IMR-90 (cell line): ENCODE measurements at regions not wholly inside any gene's neighbourhood (a gene's known extent, or its start where the extent isn't known, plus 50 kb on each side); places are given as distances from the start of the nearest gene placed in this dataset.

ENCODE experiments used
- ATAC-seq: fragments of 200-7000 bp; cut with Tn5 transposase; 2 replicates; pipeline ENCODE4 v1.9.1; 2020; ENCODE audit warnings: low read depth, mild to moderate bottlenecking, moderate library complexity
- BruUV-seq: library from RNA; stranded (reverse); fragments of 400-500 nt; replicated peaks from 2 replicates; lab custom pipeline; 2021; lab: Mats Ljungman, UMichigan
- CTCF ChIA-PET: fragments of 300-600 bp; formaldehyde crosslinking; extraction: SDS; loops from one replicate; lab custom pipeline; 2021; ENCODE audit warnings: antibody characterized with exemption; lab: Yijun Ruan, JAX
- POLR2A ChIA-PET: fragments of 300-600 bp; sonication (Branson Sonifier 250); formaldehyde crosslinking; loops from one replicate; lab custom pipeline; 2022; ENCODE audit warnings: antibody characterized with exemption; ENCODE audit not compliant: unreplicated experiment; lab: Charles Lee
- DNase-seq: peaks from one replicate; pipeline ENCODE4 v3.0.0; 2013
- H2AFZ ChIP-seq: replicated peaks from 2 replicates; pipeline ENCODE3; 2013; ENCODE audit warnings: low read length, mild to moderate bottlenecking; ENCODE audit not compliant: poor library complexity
- H2AK5ac ChIP-seq: 2 replicates; pipeline ENCODE4 v1.6.1; 2013; ENCODE audit warnings: low read depth, low read length, inconsistent platforms
- H2AK9ac ChIP-seq: replicated peaks from 2 replicates; pipeline ENCODE3; 2013; ENCODE audit warnings: mild to moderate bottlenecking, low read depth, low read length, moderate library complexity; ENCODE audit not compliant: poor library complexity
- H2BK120ac ChIP-seq: 2 replicates; pipeline ENCODE4 v1.6.1; 2013; ENCODE audit warnings: low read depth, low read length, inconsistent platforms
- H2BK15ac ChIP-seq: 3 replicates; pipeline ENCODE4 v1.6.1; 2013; ENCODE audit warnings: low read depth, low read length, inconsistent platforms
- H2BK20ac ChIP-seq: 2 replicates; pipeline ENCODE4 v1.6.1; 2013; ENCODE audit warnings: low read depth, mild to moderate bottlenecking, inconsistent platforms, low read length, moderate library complexity
- H2BK5ac ChIP-seq: 2 replicates; pipeline ENCODE4 v1.6.1; 2013; ENCODE audit warnings: mild to moderate bottlenecking, low read depth, low read length, inconsistent platforms; ENCODE audit not compliant: poor library complexity, severe bottlenecking
- H3K14ac ChIP-seq: replicated peaks from 2 replicates; pipeline ENCODE4 v1.6.1; 2013; ENCODE audit warnings: low read depth, low read length, inconsistent platforms
- H3K18ac ChIP-seq: 2 replicates; pipeline ENCODE4 v1.6.1; 2013; ENCODE audit warnings: low read depth, low read length, control low read depth
- H3K23ac ChIP-seq: 2 replicates; pipeline ENCODE4 v1.6.1; 2013; ENCODE audit warnings: low read depth, low read length, inconsistent platforms
- H3K27ac ChIP-seq: 2 replicates; pipeline ENCODE4 v1.5.1; 2013; ENCODE audit warnings: mild to moderate bottlenecking, control low read depth, low read length; ENCODE audit not compliant: insufficient read depth
- H3K27me3 ChIP-seq: 2 replicates; pipeline ENCODE4 v1.6.1; 2013; ENCODE audit warnings: low read length; ENCODE audit not compliant: control insufficient read depth, insufficient read depth
- H3K36me3 ChIP-seq: 2 replicates; pipeline ENCODE4 v1.6.1; 2013; ENCODE audit warnings: low read length, mixed read lengths; ENCODE audit not compliant: control insufficient read depth, insufficient read depth
- H3K4ac ChIP-seq: 2 replicates; pipeline ENCODE4 v1.6.1; 2013; ENCODE audit warnings: low read depth, low read length, inconsistent platforms
- H3K4me1 ChIP-seq: 2 replicates; pipeline ENCODE4 v1.6.1; 2013; ENCODE audit warnings: low read length, mixed read lengths; ENCODE audit not compliant: control insufficient read depth, insufficient read depth
- H3K4me2 ChIP-seq: 2 replicates; pipeline ENCODE4 v1.6.1; 2013; ENCODE audit warnings: low read depth, mild to moderate bottlenecking, control low read depth, low read length, moderate library complexity
- H3K4me3 ChIP-seq: 2 replicates; pipeline ENCODE4 v1.5.1; 2013; ENCODE audit warnings: low read depth, mild to moderate bottlenecking, control low read depth, low read length, moderate library complexity; ENCODE audit not compliant: insufficient read depth
- H3K56ac ChIP-seq: 2 replicates; pipeline ENCODE4 v1.6.1; 2013; ENCODE audit warnings: low read length, inconsistent platforms; ENCODE audit not compliant: insufficient read depth; ENCODE audit errors: extremely low read depth
- H3K79me1 ChIP-seq, 2 experiments: 2 replicates each; pipeline ENCODE4 v1.6.1; 2013; ENCODE audit warnings: low read length in 2 of 2, inconsistent platforms in 1 of 2, low read depth in 1 of 2
- H3K9ac ChIP-seq: 2 replicates; pipeline ENCODE4 v1.6.1; 2013; ENCODE audit warnings: low read depth, low read length, control low read depth
- H3K9me1 ChIP-seq: 2 replicates; pipeline ENCODE4 v1.6.1; 2013; ENCODE audit warnings: low read length, inconsistent platforms; ENCODE audit not compliant: insufficient read depth
- H3K9me3 ChIP-seq: 2 replicates; pipeline ENCODE4 v1.6.1; 2013; ENCODE audit warnings: low read length; ENCODE audit not compliant: control insufficient read depth, insufficient read depth
- H4K20me1 ChIP-seq: 2 replicates; pipeline ENCODE4 v1.6.1; 2013; ENCODE audit warnings: low read length, inconsistent platforms; ENCODE audit not compliant: insufficient read depth
- H4K5ac ChIP-seq: 2 replicates; pipeline ENCODE4 v1.6.1; 2013; ENCODE audit warnings: mild to moderate bottlenecking, low read depth, low read length, control low read depth
- H4K8ac ChIP-seq, 2 experiments: 2 replicates each; pipeline ENCODE4 v1.6.1; 2013; ENCODE audit warnings: low read depth in 2 of 2, low read length in 2 of 2, control low read depth in 1 of 2, inconsistent platforms in 1 of 2
- H4K91ac ChIP-seq: 2 replicates; pipeline ENCODE4 v1.6.1; 2013; ENCODE audit warnings: low read depth, low read length, inconsistent platforms; ENCODE audit not compliant: insufficient read depth
- CTCF ChIP-seq: conservative IDR thresholded peaks from 2 replicates; pipeline ENCODE4 v1.5.1; 2012; ENCODE audit warnings: mild to moderate bottlenecking, low read depth, low read length, improper control_type of control experiment
- MAZ ChIP-seq: IDR thresholded peaks from 2 replicates; pipeline ENCODE4 v1.6.1; 2012; ENCODE audit warnings: low read depth, mild to moderate bottlenecking, low read length, improper control_type of control experiment, moderate library complexity, borderline replicate concordance
- NFE2L2 ChIP-seq: fragments of 150-350 bp; IDR thresholded peaks from 2 replicates; pipeline ENCODE4 v1.6.1; 2016; ENCODE audit warnings: low read depth, mild to moderate bottlenecking, low read length
- POLR2A ChIP-seq: IDR thresholded peaks from 2 replicates; pipeline ENCODE4 v1.6.1; 2012; ENCODE audit warnings: mild to moderate bottlenecking, low read depth, low read length
- WGBS, 2 experiments: methylation state at CpG; one replicate each; pipeline versions ENCODE4 v1.1.5 to v1.1.7; 2013; ENCODE audit warnings: missing lambda C conversion rate in 2 of 2; ENCODE audit not compliant: insufficient read length in 1 of 2; ENCODE audit errors: extremely low coverage in 2 of 2; 5-methylcytosine and 5-hydroxymethylcytosine counted together
- dilution Hi-C: fragments of 300-500 bp; cut with HindIII; formaldehyde crosslinking; loops from one replicate; pipeline ENCODE4 v1.14.3; 2018; ENCODE audit warnings: low sequenced_read_pairs; ENCODE audit not compliant: unreplicated experiment
- in situ Hi-C: fragments of 300-500 bp; cut with MboI; formaldehyde crosslinking; loops from 3 replicates; pipeline ENCODE4 v1.14.3; 2019; ENCODE audit warnings: low sequenced_read_pairs, inconsistent platforms, mixed read lengths
- intact Hi-C: fragments of 100-400 bp; cut with micrococcal nuclease; formaldehyde crosslinking; loops from 2 replicates; pipeline ENCODE4 v1.10.0; 2022

- TF ChIP-seq CTCF (no peak), POLR2A (no peak), MAZ (no peak), NFE2L2 (no peak)
- Histone ChIP-seq H2BK5ac (no peak overlapping the region), H3K9ac (no peak overlapping the region), H3K36me3 (no peaks in the 10 kb centered on the region), H2AFZ (no peak overlapping the region), H3K23ac (no peak overlapping the region), H3K79me1 (no peaks in the 10 kb centered on the region), H3K9me1 (no peaks in the 10 kb centered on the region), H3K18ac (no peak overlapping the region), H2AK9ac (no peak overlapping the region), H4K5ac (no peak overlapping the region), H2BK15ac (no peak overlapping the region), H3K27me3 (no peaks in the 10 kb centered on the region), H4K8ac (no peak overlapping the region), H3K9me3 (no peaks in the 10 kb centered on the region), H4K91ac (no peak overlapping the region), H3K4ac (no peak overlapping the region), H3K27ac (no peak overlapping the region), H3K4me3 (no peak overlapping the region), H3K56ac (no peak overlapping the region), H2BK20ac (no peak overlapping the region), H3K14ac (no peak overlapping the region), H4K20me1 (no peaks in the 10 kb centered on the region), H2BK120ac (no peak overlapping the region), H3K4me2 (no peak overlapping the region), H3K4me1 (no peaks in the 10 kb centered on the region), H2AK5ac (no peak overlapping the region)
- ChIA-PET POLR2A (no interaction called here), CTCF (no interaction called here)
- intact Hi-C loops (no loop called here), in situ Hi-C loops (no loop called here), dilution Hi-C loops (no loop called here)
- no CpG with 5 or more reads among the region's 6 CpGs for WGBS, 2 experiments
- ATAC-seq: no peak
- no peak for DNase-seq
- no TSS peak for BruUV-seq
These were observed 1040.1 kb downstream of the MAT2B start for GRCh38 chr5:164545507-164545906.
